ENCODE measurements at regions not wholly inside any gene's neighbourhood (a gene's known extent, or its start where the extent isn't known, plus 50 kb on each side); places are given as distances from the start of the nearest gene placed in this dataset.

DNA sequence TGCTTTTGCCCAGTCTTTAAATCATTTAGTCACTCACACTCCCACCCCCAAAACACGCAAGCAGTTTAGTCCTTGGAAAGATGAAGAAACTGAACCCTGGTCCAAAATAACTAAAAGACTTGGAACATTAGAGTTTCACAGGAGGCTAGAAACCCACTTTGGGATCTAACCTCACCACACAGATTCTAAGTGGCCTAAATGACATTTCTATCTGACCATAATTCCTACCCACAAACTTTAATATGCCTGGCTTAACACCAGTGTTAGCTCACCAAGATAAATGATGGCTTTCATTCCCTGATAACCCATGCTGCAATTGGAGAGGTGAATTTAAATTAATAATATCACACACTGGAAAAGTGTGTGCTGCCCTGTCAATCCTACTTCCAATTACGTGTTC lies 295.3 kb upstream of the UBE2E2 start:
- no peak for TF ChIP-seq ZNF75D (CRISPR knock-in tag; IDR thresholded peaks at IDR 0.05; ENCODE audit: borderline replicate concordance)
- no peak for TF ChIP-seq TAF1 (CRISPR knock-in tag; IDR thresholded peaks at IDR 0.05)
- TF ChIP-seq, protein P1, sequence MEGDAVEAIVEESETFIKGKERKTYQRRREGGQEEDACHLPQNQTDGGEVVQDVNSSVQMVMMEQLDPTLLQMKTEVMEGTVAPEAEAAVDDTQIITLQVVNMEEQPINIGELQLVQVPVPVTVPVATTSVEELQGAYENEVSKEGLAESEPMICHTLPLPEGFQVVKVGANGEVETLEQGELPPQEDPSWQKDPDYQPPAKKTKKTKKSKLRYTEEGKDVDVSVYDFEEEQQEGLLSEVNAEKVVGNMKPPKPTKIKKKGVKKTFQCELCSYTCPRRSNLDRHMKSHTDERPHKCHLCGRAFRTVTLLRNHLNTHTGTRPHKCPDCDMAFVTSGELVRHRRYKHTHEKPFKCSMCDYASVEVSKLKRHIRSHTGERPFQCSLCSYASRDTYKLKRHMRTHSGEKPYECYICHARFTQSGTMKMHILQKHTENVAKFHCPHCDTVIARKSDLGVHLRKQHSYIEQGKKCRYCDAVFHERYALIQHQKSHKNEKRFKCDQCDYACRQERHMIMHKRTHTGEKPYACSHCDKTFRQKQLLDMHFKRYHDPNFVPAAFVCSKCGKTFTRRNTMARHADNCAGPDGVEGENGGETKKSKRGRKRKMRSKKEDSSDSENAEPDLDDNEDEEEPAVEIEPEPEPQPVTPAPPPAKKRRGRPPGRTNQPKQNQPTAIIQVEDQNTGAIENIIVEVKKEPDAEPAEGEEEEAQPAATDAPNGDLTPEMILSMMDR (CRISPR knock-in tag; IDR thresholded peaks at IDR 0.05): no peak
- TF ChIP-seq ZNF530 (CRISPR knock-in tag; IDR thresholded peaks at IDR 0.05; ENCODE audit: low read depth): no peak
- TF ChIP-seq, protein P2, sequence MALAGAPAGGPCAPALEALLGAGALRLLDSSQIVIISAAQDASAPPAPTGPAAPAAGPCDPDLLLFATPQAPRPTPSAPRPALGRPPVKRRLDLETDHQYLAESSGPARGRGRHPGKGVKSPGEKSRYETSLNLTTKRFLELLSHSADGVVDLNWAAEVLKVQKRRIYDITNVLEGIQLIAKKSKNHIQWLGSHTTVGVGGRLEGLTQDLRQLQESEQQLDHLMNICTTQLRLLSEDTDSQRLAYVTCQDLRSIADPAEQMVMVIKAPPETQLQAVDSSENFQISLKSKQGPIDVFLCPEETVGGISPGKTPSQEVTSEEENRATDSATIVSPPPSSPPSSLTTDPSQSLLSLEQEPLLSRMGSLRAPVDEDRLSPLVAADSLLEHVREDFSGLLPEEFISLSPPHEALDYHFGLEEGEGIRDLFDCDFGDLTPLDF (CRISPR knock-in tag; IDR thresholded peaks at IDR 0.05): no peak
- TF ChIP-seq, protein P3, sequence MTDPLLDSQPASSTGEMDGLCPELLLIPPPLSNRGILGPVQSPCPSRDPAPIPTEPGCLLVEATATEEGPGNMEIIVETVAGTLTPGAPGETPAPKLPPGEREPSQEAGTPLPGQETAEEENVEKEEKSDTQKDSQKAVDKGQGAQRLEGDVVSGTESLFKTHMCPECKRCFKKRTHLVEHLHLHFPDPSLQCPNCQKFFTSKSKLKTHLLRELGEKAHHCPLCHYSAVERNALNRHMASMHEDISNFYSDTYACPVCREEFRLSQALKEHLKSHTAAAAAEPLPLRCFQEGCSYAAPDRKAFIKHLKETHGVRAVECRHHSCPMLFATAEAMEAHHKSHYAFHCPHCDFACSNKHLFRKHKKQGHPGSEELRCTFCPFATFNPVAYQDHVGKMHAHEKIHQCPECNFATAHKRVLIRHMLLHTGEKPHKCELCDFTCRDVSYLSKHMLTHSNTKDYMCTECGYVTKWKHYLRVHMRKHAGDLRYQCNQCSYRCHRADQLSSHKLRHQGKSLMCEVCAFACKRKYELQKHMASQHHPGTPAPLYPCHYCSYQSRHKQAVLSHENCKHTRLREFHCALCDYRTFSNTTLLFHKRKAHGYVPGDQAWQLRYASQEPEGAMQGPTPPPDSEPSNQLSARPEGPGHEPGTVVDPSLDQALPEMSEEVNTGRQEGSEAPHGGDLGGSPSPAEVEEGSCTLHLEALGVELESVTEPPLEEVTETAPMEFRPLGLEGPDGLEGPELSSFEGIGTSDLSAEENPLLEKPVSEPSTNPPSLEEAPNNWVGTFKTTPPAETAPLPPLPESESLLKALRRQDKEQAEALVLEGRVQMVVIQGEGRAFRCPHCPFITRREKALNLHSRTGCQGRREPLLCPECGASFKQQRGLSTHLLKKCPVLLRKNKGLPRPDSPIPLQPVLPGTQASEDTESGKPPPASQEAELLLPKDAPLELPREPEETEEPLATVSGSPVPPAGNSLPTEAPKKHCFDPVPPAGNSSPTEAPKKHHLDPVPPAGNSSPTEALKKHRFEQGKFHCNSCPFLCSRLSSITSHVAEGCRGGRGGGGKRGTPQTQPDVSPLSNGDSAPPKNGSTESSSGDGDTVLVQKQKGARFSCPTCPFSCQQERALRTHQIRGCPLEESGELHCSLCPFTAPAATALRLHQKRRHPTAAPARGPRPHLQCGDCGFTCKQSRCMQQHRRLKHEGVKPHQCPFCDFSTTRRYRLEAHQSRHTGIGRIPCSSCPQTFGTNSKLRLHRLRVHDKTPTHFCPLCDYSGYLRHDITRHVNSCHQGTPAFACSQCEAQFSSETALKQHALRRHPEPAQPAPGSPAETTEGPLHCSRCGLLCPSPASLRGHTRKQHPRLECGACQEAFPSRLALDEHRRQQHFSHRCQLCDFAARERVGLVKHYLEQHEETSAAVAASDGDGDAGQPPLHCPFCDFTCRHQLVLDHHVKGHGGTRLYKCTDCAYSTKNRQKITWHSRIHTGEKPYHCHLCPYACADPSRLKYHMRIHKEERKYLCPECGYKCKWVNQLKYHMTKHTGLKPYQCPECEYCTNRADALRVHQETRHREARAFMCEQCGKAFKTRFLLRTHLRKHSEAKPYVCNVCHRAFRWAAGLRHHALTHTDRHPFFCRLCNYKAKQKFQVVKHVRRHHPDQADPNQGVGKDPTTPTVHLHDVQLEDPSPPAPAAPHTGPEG (CRISPR knock-in tag; IDR thresholded peaks at IDR 0.05): no peak

Measured in HepG2 (cell line).